ENCODE measurements at regions not wholly inside any gene's neighbourhood (a gene's known extent, or its start where the extent isn't known, plus 50 kb on each side); places are given as distances from the start of the nearest gene placed in this dataset.

DNA sequence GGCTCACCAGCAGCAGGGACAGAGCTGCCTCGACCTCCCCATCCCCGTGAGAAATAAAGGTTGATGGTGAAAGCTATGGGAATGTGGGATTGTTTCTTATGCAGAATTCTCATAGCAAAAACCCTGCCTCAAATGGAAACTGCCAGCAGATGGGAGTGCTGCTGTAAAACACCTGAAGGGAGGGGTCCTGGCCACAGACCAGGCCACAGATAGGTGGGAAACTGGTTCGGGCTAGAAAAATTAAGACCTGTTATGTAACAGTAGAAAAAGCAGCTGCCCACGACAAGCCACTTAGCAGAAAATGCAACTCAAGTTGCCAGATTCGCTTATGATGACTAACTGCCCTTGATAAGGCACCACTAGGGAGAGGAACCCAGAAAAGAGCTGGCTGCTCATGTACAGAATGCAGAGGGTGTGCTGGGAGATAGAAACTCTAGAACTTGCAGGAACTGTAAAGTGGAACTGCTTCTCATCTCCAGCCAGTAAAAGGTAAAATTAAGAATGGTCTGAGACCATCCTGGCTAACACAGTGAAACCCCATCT lies 114.5 kb upstream of the SALL3 start:
- TF ChIP-seq POLR2AphosphoS5 (IDR thresholded peaks at IDR 0.05) (no peak), POLR2A (IDR thresholded peaks at IDR 0.05) (no peak)
- no peak overlapping the region for H3K27ac ChIP-seq
- no peaks in the 10 kb centered on the region for H3K36me3 ChIP-seq
- H3K4me3 ChIP-seq: no peak overlapping the region
- H3K9me3 ChIP-seq: no peaks in the 10 kb centered on the region
- DNase-seq (ENCODE audit: low spot score in 2 of 2): no peak
- intact Hi-C loops (cut with DNase I; ENCODE audit: low total_unique reads): no loop called here
- peaks cover 0 to 20% of the 10 kb centered on the region in 2 donors for H3K27me3 ChIP-seq
- H3K4me1 ChIP-seq: no peaks in the 10 kb centered on the region

DNA sequence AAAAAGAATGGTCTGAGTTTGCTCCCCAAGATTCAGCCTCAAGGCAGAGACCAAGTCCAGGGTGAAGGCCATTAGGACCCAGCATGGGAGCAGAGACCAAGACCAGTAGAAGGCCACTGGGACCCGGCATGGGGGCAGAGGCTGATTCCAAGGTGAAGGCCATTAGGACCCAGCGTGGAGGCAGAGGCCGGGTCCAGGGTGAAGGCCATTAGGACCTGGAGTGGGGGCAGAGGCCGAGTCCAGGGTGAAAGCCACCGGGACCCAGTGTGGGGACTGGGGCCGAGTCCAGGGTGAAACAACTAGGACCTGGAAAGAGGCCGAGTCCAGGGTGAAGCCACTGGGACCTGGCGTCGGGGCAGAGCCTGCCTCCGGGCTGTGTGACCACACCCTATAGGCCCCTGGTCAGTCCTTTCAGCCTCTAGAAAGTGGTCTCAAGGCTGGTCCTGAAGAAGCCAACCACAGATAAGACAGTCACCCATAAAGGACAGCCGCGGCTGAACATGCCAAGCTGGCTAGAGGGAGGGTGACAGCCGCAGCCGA lies 113.8 kb upstream of the SALL3 start:
- peaks cover 0 to 15% of the 10 kb centered on the region in 2 donors for H3K27me3 ChIP-seq
- no peak overlapping the region for H3K27ac ChIP-seq
- intact Hi-C loops (cut with DNase I; ENCODE audit: low total_unique reads): no loop called here
- no peak for DNase-seq (ENCODE audit: low spot score in 2 of 2)
- no peaks in the 10 kb centered on the region for H3K36me3 ChIP-seq
- no peaks in the 10 kb centered on the region for H3K9me3 ChIP-seq
- no peaks in the 10 kb centered on the region for H3K4me1 ChIP-seq
- no peak overlapping the region for H3K4me3 ChIP-seq
- TF ChIP-seq POLR2AphosphoS5 (IDR thresholded peaks at IDR 0.05) (no peak), CTCF (IDR thresholded peaks at IDR 0.05) (no peak), POLR2A (IDR thresholded peaks at IDR 0.05) (no peak)

DNA sequence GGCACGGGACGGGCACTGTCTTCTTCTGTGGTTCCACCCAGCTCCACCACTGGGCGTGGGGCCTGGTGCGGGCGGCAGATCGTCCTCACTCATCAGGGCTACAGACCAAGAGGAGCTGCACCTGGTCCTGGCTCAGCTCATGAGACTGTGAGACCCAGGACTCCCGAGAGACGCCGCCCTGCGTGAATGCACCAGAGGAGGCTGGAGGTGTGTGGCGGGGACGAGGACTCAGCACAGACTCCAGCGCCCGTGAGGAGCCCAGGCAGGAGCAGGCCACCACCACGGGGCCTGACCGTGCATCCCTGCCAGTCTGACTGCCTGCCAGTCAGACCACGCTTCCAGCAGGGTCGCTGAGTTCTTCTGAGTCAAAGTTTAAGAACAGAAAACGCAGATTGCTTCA lies 112.5 kb upstream of the SALL3 start:
- Histone ChIP-seq H3K36me3 (no peaks in the 10 kb centered on the region), H3K27me3 (peaks cover 0 to 3% of the 10 kb centered on the region in 2 donors), H3K27ac (no peak overlapping the region), H3K4me3 (no peak overlapping the region), H3K4me1 (no peaks in the 10 kb centered on the region), H3K9me3 (no peaks in the 10 kb centered on the region)
- intact Hi-C loops (cut with DNase I; ENCODE audit: low total_unique reads): no loop called here
- no peak for DNase-seq (ENCODE audit: low spot score in 2 of 2)
- TF ChIP-seq CTCF (IDR thresholded peaks at IDR 0.05) (no peak), POLR2A (IDR thresholded peaks at IDR 0.05) (no peak), POLR2AphosphoS5 (IDR thresholded peaks at IDR 0.05) (no peak)

- Histone ChIP-seq H3K4me1 (no peaks in the 10 kb centered on the region), H3K9me3 (no peaks in the 10 kb centered on the region), H3K4me3 (no peak overlapping the region), H3K27me3 (peaks cover 0 to 3% of the 10 kb centered on the region in 2 donors), H3K27ac (no peak overlapping the region), H3K36me3 (no peaks in the 10 kb centered on the region)
- no peak for TF ChIP-seq POLR2A (IDR thresholded peaks at IDR 0.05)
- no peak for TF ChIP-seq CTCF (IDR thresholded peaks at IDR 0.05)
- no peak for TF ChIP-seq POLR2AphosphoS5 (IDR thresholded peaks at IDR 0.05)
- DNase-seq (ENCODE audit: low spot score in 2 of 2): no peak
- intact Hi-C loops (cut with DNase I; ENCODE audit: low total_unique reads): no loop called here
Measured at GRCh38 chr18:78868330-78869316, 111.0 kb upstream of the SALL3 start.

DNA sequence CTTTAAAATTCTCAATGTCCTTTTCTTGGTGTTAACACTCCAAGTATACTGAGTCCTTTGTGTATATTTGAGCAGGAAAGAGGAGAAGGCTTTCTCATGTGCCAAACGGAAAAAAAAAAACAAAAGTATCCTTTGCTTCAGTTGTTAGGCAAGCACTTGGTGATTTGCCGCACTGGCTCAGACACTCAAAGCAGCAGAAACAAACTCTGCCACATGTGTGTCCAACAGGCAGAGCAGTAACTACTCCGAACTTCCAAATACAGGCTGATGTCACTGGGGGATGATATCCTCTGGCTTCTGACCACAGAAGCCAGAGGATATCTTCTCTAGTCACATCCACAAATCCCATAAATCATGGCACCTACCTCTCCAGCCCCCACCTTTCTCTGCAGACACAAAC lies 108.0 kb upstream of the SALL3 start:
- no peak overlapping the region for H3K27ac ChIP-seq
- no peaks in the 10 kb centered on the region for H3K9me3 ChIP-seq
- no peak for DNase-seq (ENCODE audit: low spot score in 2 of 2)
- no peak overlapping the region for H3K4me3 ChIP-seq
- H3K36me3 ChIP-seq: no peaks in the 10 kb centered on the region
- no peaks in the 10 kb centered on the region for H3K4me1 ChIP-seq
- intact Hi-C loops (cut with DNase I; ENCODE audit: low total_unique reads): no loop called here
- peaks cover 0 to 3% of the 10 kb centered on the region in 2 donors for H3K27me3 ChIP-seq
- TF ChIP-seq POLR2AphosphoS5 (IDR thresholded peaks at IDR 0.05) (no peak), CTCF (IDR thresholded peaks at IDR 0.05) (no peak), POLR2A (IDR thresholded peaks at IDR 0.05) (no peak)
